Activated CD4-positive, CD25-positive, alpha-beta regulatory T cell treated with anti-CD3 and anti-CD28 coated beads, Interleukin-2, amount 50 U/mL, for 16 hours (primary cell): ENCODE measurements at regions not wholly inside any gene's neighbourhood (a gene's known extent, or its start where the extent isn't known, plus 50 kb on each side); places are given as distances from the start of the nearest gene placed in this dataset.
"Not testable (repeated sequence)": the region's sequence is repeated elsewhere in the genome, so short reads cannot be mapped to it uniquely, and the experiment has no call there.

Source experiments
- DNase-seq: peaks from one replicate; pipeline ENCODE4 v3.0.0-alpha.2; 2020; ENCODE audit warnings: low read depth, low spot score

GRCh38 chr9:95584176-95584575, 67.4 kb upstream of the PTCH1 start:
- DNase-seq: no peak

GRCh38 chr9:95581900-95582299, 65.1 kb upstream of the PTCH1 start:
- no peak for DNase-seq

GRCh38 chr9:95580812-95581761, 64.3 kb upstream of the PTCH1 start:
- DNase-seq: no peak

- no peak for DNase-seq
Observed at GRCh38 chr9:95574866-95575553, 58.2 kb upstream of the PTCH1 start.

- DNase-seq: no peak
Observed at GRCh38 chr9:95574176-95574575, 57.4 kb upstream of the PTCH1 start.

- no peak for DNase-seq
Observed at GRCh38 chr9:95573463-95573862, 56.7 kb upstream of the PTCH1 start.

- DNase-seq: no peak
Observed at GRCh38 chr9:95572381-95573151, 55.8 kb upstream of the PTCH1 start.

GRCh38 chr9:95570646-95571045, 53.9 kb upstream of the PTCH1 start:
- no peak for DNase-seq

GRCh38 chr9:95570150-95570549, 53.4 kb upstream of the PTCH1 start:
- no peak for DNase-seq

GRCh38 chr9:95568735-95569134, 52.0 kb upstream of the PTCH1 start:
- not testable (repeated sequence) for DNase-seq
